Smooth muscle cell (in vitro differentiated cells): ENCODE measurements at regions not wholly inside any gene's neighbourhood (a gene's known extent, or its start where the extent isn't known, plus 50 kb on each side); places are given as distances from the start of the nearest gene placed in this dataset.

Source experiments
- DNase-seq: peaks from one replicate; lab custom pipeline; 2025; ENCODE audit not compliant: unreplicated experiment; lab: John Stamatoyannopoulos, UW
- H2AFZ ChIP-seq: fragments of 200-600 bp; sonication (generic); 2 replicates; pipeline ENCODE4 v1.6.0; 2016; ENCODE audit warnings: antibody characterized with exemption, low read depth, mild to moderate bottlenecking
- H3F3A ChIP-seq: fragments of 200-600 bp; sonication (generic); 2 replicates; pipeline ENCODE4 v1.6.0; 2017; ENCODE audit warnings: antibody characterized with exemption, low read depth
- H3K27ac ChIP-seq: fragments of 200-600 bp; sonication (generic); 2 replicates; pipeline ENCODE4 v1.5.1; 2016; ENCODE audit warnings: low read depth, mild to moderate bottlenecking
- H3K27me3 ChIP-seq: fragments of 200-600 bp; sonication (generic); 2 replicates; pipeline ENCODE4 v1.6.1; 2016; ENCODE audit warnings: low read depth, mild to moderate bottlenecking
- H3K36me3 ChIP-seq: fragments of 200-600 bp; sonication (generic); 2 replicates; pipeline ENCODE4 v1.5.1; 2016; ENCODE audit warnings: low read depth
- H3K4me1 ChIP-seq: fragments of 200-600 bp; sonication (generic); 2 replicates; pipeline ENCODE4 v1.5.1; 2016; ENCODE audit warnings: low read depth
- H3K4me2 ChIP-seq: fragments of 200-600 bp; sonication (generic); 2 replicates; pipeline ENCODE4 v1.6.0; 2016; ENCODE audit warnings: mild to moderate bottlenecking
- H3K4me3 ChIP-seq: fragments of 200-600 bp; sonication (generic); 2 replicates; pipeline ENCODE4 v1.5.1; 2016; ENCODE audit warnings: mild to moderate bottlenecking
- H3K79me2 ChIP-seq: fragments of 200-600 bp; sonication (generic); 2 replicates; pipeline ENCODE4 v1.6.0; 2016; ENCODE audit warnings: low read depth, mild to moderate bottlenecking
- H3K9ac ChIP-seq: fragments of 200-600 bp; sonication (generic); 2 replicates; pipeline ENCODE4 v1.6.0; 2016; ENCODE audit warnings: low read depth
- H3K9me3 ChIP-seq: fragments of 200-600 bp; sonication (generic); replicated peaks from 2 replicates; pipeline ENCODE4 v1.5.1; 2016; ENCODE audit warnings: low read depth
- H4K20me1 ChIP-seq: fragments of 200-600 bp; sonication (generic); 2 replicates; pipeline ENCODE4 v1.6.0; 2016; ENCODE audit warnings: low read depth
- CTCF ChIP-seq: fragments of 200-600 bp; sonication (generic); IDR thresholded peaks from 2 replicates; pipeline ENCODE4 v1.5.1; 2017; ENCODE audit warnings: borderline replicate concordance, mild to moderate bottlenecking, antibody characterized with exemption; ENCODE audit not compliant: insufficient read depth, poor library complexity, severe bottlenecking
- WGBS: methylation state at CpG from one replicate; pipeline ENCODE4 v1.1.7; 2016; ENCODE audit warnings: low lambda C conversion rate; 5-methylcytosine and 5-hydroxymethylcytosine counted together

DNA sequence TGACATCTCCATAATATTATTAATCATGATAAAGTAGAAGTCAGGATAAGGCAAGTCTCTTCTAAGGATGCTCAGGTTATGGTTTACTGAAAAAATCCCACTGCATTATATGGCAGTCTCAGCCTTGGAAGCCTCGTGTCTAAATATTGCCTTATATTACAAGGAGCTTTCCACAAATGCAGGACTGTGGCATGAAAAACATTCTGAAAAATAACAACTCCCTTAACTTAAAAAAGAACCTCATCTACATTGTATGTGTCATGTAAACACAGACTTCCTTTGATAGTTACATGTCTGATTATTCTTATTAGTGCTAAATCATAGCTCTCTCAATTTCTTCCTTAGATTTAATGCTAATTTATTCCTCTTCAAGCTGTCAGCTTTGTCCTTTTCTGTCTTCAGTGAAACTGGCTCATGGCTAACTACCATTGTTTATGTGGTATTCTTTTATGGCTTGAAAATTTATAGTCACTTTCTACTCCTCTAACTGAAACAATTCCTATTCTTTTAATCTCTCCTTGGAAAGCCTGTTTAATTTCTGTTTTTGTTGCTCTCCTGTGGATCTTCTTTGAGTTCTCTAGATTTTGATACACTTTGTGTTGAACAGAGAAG is 156.1 kb downstream of the KIF20B start:
- Histone ChIP-seq H3K4me1 (peaks cover 4% of the 10 kb centered on the region), H3K36me3 (no peaks in the 10 kb centered on the region), H3K79me2 (no peaks in the 10 kb centered on the region), H3K4me3 (no peak overlapping the region), H4K20me1 (no peaks in the 10 kb centered on the region), H3K27ac (no peak overlapping the region), H3K4me2 (peak overlapping the region; percentile 26), H3K9ac (no peak overlapping the region), H3K9me3 (no peaks in the 10 kb centered on the region), H3F3A (peaks cover 10% of the 10 kb centered on the region), H3K27me3 (no peaks in the 10 kb centered on the region), H2AFZ (no peak overlapping the region)
- WGBS, result 25% methylated on average over 1 of the region's 1 CpG
- DNase-seq, result no peak
- no peak for TF ChIP-seq CTCF

DNA sequence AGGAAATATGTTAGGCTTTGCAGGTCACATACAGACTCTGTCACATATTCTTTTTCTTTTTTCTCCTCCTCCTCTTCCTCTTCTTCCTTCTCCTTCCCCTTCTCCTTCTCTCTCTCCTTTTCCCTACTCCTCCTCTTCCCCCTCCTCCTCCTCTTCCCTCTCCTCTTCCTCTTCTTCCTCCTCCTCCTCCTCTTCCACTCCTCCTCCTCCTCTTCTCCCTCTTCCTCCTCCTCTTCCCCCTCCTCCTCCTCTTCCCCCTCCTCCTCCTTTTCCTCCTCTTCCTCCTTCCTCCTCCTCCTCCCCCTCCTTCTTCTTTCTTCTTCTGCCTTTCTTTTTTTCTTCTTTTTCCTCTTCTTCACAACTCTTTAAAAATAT is 159.8 kb downstream of the KIF20B start:
- Histone ChIP-seq H3K4me1 (peaks cover 4% of the 10 kb centered on the region), H3F3A (peaks cover 15% of the 10 kb centered on the region), H4K20me1 (no peaks in the 10 kb centered on the region), H3K27me3 (no peaks in the 10 kb centered on the region), H3K9me3 (no peaks in the 10 kb centered on the region), H2AFZ (no peak overlapping the region), H3K4me3 (no peak overlapping the region), H3K4me2 (peak overlapping the region; percentile 20), H3K9ac (no peak overlapping the region), H3K36me3 (no peaks in the 10 kb centered on the region), H3K27ac (peak overlapping the region; percentile 77), H3K79me2 (no peaks in the 10 kb centered on the region)
- DNase-seq, result no peak
- TF ChIP-seq CTCF, result no peak

- TF ChIP-seq CTCF, result no peak
Measured at GRCh38 chr10:89861584-89862301, 160.4 kb downstream of the KIF20B start.

DNA sequence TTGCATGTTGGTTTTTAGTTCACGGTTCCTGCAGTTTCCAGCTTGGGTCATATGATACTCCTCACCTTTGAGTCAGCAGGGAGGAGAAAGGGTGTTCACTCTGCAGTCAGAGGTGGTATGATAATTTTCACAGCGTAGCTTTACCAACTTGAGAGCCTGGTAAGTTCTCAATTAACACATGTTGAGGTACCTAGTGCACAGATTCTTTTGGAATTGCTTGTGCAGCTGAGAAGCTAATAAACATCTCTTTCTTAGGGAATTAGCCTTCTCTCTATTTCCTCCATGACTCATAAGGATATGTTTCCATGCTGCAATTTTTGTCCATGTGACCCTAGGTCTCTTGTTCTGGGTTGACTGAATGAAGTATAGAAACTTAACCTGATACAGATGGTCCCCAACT is 166.6 kb downstream of the KIF20B start:
- WGBS, result 77% methylated on average over 2 of the region's 2 CpGs

More at GRCh38 chr10:89861584-89862301, 160.4 kb downstream of the KIF20B start:
- no peaks in the 10 kb centered on the region for H3K36me3 ChIP-seq
- H3F3A ChIP-seq, result peaks cover 15% of the 10 kb centered on the region
- DNase-seq, result no peak
- no peak overlapping the region for H3K9ac ChIP-seq
- H3K4me3 ChIP-seq, result no peak overlapping the region
- 40% methylated on average over 3 of the region's 3 CpGs for WGBS
- no peaks in the 10 kb centered on the region for H3K79me2 ChIP-seq
- H2AFZ ChIP-seq, result no peak overlapping the region
- H3K4me2 ChIP-seq, result peak overlapping the region; percentile 20
- no peaks in the 10 kb centered on the region for H3K9me3 ChIP-seq
- no peaks in the 10 kb centered on the region for H3K27me3 ChIP-seq
- H3K27ac ChIP-seq, result peak overlapping the region; percentile 77
- peaks cover 4% of the 10 kb centered on the region for H3K4me1 ChIP-seq
- H4K20me1 ChIP-seq, result no peaks in the 10 kb centered on the region

More for the DNA sequence above, 166.6 kb downstream of the KIF20B start:
- peaks cover 9% of the 10 kb centered on the region for H3F3A ChIP-seq
- H3K36me3 ChIP-seq, result no peaks in the 10 kb centered on the region
- H2AFZ ChIP-seq, result no peak overlapping the region
- no peaks in the 10 kb centered on the region for H4K20me1 ChIP-seq
- H3K4me1 ChIP-seq, result no peaks in the 10 kb centered on the region
- H3K4me3 ChIP-seq, result no peak overlapping the region
- no peak overlapping the region for H3K4me2 ChIP-seq
- no peak overlapping the region for H3K9ac ChIP-seq
- H3K79me2 ChIP-seq, result no peaks in the 10 kb centered on the region
- no peak overlapping the region for H3K27ac ChIP-seq
- no peaks in the 10 kb centered on the region for H3K9me3 ChIP-seq
- no peak for DNase-seq
- H3K27me3 ChIP-seq, result no peaks in the 10 kb centered on the region
- TF ChIP-seq CTCF, result no peak
